Activated T-cell treated with anti-CD3 and anti-CD28 coated beads, Interleukin-2, amount 50 U/mL, for 4 hours (primary cell): ENCODE measurements at regions not wholly inside any gene's neighbourhood (a gene's known extent, or its start where the extent isn't known, plus 50 kb on each side); places are given as distances from the start of the nearest gene placed in this dataset.
"Not testable (repeated sequence)": the region's sequence is repeated elsewhere in the genome, so short reads cannot be mapped to it uniquely, and the experiment has no call there.

Experiments used
- ATAC-seq, 2 donors: fragments of 200-7000 bp; cut with Tn5 transposase; one replicate each; pipeline ENCODE4 v1.10.0; 2021
- DNase-seq: peaks from one replicate; pipeline ENCODE4 v3.0.0-alpha.2; 2020
- H3K27me3 Mint-ChIP-seq: one replicate; pipeline ENCODE4 v1.8.0; 2021; ENCODE audit warnings: low read depth, mixed read lengths
- H3K36me3 Mint-ChIP-seq: one replicate; pipeline ENCODE4 v1.8.0; 2022; ENCODE audit warnings: mixed read lengths; ENCODE audit not compliant: insufficient read depth
- H3K4me1 Mint-ChIP-seq: one replicate; pipeline ENCODE4 v1.8.0; 2021; ENCODE audit warnings: low read depth, mixed read lengths
- H3K4me3 Mint-ChIP-seq: one replicate; pipeline ENCODE4 v1.8.0; 2021; ENCODE audit warnings: mild to moderate bottlenecking, moderate library complexity, mixed read lengths
- H3K9me3 Mint-ChIP-seq: one replicate; pipeline ENCODE4 v1.8.0; 2021; ENCODE audit warnings: mixed read lengths

DNA sequence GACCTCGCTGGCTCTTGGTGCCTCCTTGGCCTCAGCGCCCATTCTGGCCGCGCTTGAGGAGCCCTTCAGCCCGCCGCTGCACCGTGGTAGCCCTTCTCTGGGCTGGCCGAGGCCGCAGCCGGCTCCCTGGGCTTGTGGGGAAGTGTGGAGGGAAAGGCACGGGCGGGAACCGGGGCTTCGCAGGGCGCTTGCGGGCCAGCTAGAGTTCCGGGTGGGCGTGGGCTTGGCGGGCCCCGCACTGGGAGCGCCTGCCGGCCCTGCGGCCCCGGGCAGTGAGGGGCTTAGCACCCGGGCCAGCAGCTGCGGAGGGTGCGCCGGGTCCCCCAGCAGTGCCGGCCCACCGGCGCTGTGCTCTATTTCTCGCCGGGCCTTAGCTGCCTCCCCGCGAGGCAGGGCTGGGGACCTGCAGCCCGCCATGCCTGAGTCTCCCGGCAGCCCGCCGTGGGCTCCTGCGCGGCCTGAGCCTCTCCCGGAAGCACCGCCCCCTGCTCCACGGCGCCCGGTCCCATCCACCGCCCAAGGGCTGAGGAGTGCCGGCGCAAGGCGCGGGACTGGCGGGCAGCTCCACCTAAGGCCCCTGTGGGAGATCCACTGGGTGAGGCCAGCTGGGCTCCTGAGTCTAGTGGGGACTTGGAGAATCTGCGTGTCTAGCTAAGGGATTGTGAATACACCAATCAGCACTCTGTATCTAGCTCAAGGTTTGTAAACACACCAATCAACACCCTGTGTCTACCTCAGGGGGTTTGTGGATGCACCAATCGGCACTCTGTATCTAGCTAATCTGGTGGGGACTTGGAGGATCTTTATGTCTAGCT is 141.1 kb downstream of the SLCO4C1 start:
- not testable (repeated sequence) for H3K27me3 Mint-ChIP-seq, H3K9me3 Mint-ChIP-seq, DNase-seq, ATAC-seq, H3K4me1 Mint-ChIP-seq, H3K4me3 Mint-ChIP-seq, H3K36me3 Mint-ChIP-seq

DNA sequence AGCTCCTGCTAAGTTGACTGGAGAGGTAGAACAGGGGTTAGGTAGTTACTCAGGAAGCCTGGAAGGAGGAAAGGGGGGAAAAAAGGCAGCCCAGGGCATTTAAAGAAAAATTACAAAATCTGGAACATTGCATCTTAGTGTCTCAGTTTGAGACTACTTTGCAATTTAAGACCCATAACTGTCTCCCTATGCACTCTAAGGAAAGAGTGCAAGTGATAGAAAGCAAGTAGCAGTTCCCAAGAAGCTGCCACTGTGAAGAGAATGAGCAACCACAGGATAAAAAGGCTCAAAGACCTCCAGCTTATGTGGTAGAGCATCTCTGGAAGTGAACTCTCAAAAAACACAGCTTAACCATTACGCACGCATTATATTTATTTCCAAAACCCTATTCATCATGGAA is 141.8 kb downstream of the SLCO4C1 start:
- Mint-ChIP-seq H3K4me3 (no peak overlapping the region), H3K9me3 (peaks cover 7% of the 10 kb centered on the region), H3K27me3 (peaks cover 2% of the 10 kb centered on the region), H3K4me1 (no peaks in the 10 kb centered on the region), H3K36me3 (no peaks in the 10 kb centered on the region)
- DNase-seq (no peak), ATAC-seq (no peak)

DNA sequence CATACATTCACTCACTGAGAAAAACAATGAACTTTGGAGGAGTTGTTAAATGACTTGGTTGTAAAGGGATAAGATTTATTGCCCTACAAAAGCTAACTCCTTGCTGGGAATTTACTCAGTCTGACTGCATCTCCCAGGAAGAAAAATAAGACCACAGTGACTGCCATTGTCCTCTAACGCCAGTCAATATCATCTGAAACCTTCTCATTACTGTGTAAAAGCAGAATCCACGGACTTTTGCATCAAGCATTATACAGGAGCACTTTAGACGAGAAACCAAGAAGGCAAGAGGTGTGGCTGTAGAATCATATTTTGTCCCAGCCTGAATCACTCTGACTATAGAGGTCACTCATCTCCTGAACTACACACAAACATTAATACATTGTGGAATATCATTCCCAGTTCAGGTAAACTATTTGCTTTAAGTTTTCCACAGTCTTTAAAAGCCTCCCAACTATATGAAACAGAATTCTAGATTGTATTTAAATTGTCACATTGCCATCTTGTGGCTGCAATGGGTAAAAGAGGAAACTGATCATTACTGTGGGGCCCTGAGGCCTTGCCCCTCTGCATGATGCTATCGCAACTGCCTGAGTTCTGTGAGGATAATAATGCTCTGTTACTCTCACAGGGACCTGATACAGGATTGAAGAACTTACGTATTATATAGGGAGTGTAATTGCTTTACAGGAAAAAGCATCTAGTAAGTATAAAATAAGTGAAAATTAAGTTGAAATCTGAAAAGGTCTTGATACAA is 142.9 kb downstream of the SLCO4C1 start:
- peaks cover 2% of the 10 kb centered on the region for H3K27me3 Mint-ChIP-seq
- H3K4me3 Mint-ChIP-seq: no peak overlapping the region

DNA sequence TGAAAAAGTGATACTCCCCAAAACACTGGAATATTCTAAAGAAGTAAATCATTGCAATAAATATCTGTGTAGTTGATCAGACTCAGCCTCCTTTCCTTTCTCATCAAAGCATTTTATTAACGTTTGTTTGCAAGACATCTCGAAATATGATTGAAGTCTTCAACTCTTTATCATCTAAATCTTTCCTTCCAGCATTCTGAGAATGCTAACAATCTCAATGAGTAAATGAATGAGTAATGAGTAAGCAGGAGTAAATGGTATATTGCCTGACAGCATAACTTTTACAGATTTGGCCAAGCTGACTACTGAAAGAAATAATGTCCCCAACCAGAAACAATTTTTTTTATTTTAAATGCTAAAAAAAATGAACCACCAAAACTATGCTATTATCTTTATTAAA is 157.1 kb downstream of the SLCO4C1 start:
- no peak for DNase-seq
- no peak for ATAC-seq
- Mint-ChIP-seq H3K4me3 (no peak overlapping the region), H3K4me1 (no peaks in the 10 kb centered on the region), H3K36me3 (no peaks in the 10 kb centered on the region), H3K9me3 (no peaks in the 10 kb centered on the region), H3K27me3 (no peaks in the 10 kb centered on the region)

More for the DNA sequence above, 142.9 kb downstream of the SLCO4C1 start:
- DNase-seq: no peak
- Mint-ChIP-seq H3K36me3 (no peaks in the 10 kb centered on the region), H3K9me3 (no peaks in the 10 kb centered on the region), H3K4me1 (no peaks in the 10 kb centered on the region)
- no peak for ATAC-seq

DNA sequence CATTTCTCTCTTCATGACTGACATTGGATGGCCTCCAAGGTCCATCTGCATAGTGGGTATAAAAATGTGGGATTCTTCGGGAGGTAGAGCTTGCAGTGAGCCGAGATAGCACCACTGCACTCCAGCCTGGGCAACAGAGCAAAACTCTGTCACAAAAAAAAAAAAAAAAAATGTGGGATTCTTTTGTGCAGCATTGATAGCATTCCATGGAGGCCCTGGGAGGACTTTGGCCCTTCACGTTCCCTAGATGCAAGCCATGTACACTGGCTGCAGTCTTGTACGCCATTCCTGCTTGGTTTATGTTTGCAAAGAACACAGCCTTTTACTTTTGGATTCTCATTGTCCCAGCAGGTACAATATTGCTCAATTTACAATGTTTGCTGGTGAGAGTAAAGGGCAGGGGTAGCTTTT is 157.8 kb downstream of the SLCO4C1 start:
- H3K4me1 Mint-ChIP-seq: no peaks in the 10 kb centered on the region
- H3K36me3 Mint-ChIP-seq: no peaks in the 10 kb centered on the region
- H3K9me3 Mint-ChIP-seq: no peaks in the 10 kb centered on the region
- ATAC-seq (no peak), DNase-seq (no peak)
- H3K27me3 Mint-ChIP-seq: no peaks in the 10 kb centered on the region
- H3K4me3 Mint-ChIP-seq: no peak overlapping the region

DNA sequence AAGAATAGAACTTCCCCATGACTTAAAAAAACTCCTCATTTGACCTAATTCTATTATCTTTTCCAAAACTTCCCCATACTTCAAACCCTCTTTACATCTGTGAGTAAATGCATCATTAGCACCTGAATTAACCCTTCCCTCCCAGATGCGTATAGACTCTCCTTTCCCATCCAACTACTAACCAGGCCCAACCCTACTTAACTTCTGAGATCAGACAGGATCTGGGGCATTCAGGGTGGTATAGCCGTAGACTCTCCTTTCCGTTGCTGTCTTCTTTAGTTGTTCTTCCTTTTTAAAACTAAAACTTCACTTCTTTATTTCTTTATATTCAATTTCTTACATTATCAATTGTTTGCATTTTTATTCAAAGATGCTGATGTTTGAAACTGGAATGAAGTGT is 165.2 kb downstream of the SLCO4C1 start:
- no peak for DNase-seq
- no peaks in the 10 kb centered on the region for H3K9me3 Mint-ChIP-seq
- H3K36me3 Mint-ChIP-seq: no peaks in the 10 kb centered on the region
- no peak for ATAC-seq
- H3K27me3 Mint-ChIP-seq: no peaks in the 10 kb centered on the region
- no peaks in the 10 kb centered on the region for H3K4me1 Mint-ChIP-seq
- H3K4me3 Mint-ChIP-seq: no peak overlapping the region

DNA sequence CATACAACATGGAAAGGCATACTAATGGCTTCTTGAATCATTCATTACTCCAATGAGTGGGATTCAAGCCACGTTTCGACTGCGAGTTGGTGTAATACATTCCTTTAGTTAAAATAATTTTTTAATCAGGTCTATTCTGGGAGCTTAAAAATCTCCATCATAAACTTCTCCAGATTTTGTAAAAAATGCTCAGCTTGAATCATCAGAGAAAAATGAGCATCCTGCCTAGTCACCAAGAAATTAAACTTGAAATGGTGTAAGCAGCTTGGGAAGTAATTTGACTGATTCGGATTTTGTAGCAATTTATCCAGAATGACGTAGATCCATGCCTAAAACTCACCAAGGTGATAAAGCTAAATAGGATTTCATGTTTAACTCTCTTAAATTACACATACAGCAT is 165.7 kb downstream of the SLCO4C1 start:
- ATAC-seq (no peak), DNase-seq (no peak)
- H3K36me3 Mint-ChIP-seq: no peaks in the 10 kb centered on the region
- no peaks in the 10 kb centered on the region for H3K4me1 Mint-ChIP-seq
- H3K4me3 Mint-ChIP-seq: no peak overlapping the region
- H3K27me3 Mint-ChIP-seq: no peaks in the 10 kb centered on the region
- H3K9me3 Mint-ChIP-seq: no peaks in the 10 kb centered on the region

DNA sequence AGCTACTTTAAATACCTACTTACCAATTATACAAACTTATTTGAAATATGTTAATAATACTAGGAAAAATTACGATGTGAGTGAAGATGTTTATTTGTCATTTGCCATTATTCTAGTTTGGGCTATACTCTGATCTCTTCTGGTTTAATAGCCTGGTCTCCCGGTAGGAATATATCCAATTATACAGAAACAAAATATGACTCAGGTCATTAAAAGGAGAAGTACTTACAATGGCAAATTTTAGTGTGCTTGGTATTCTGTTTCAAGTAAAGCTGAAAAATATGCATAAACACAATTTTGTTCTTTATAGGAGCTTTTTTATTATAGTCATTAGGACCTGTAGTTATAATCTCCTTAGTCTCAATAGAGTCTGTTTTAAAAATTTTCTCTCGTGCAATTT is 176.8 kb downstream of the SLCO4C1 start:
- ATAC-seq (no peak), DNase-seq (no peak)
- no peaks in the 10 kb centered on the region for H3K9me3 Mint-ChIP-seq
- H3K4me3 Mint-ChIP-seq: no peak overlapping the region
- H3K36me3 Mint-ChIP-seq: no peaks in the 10 kb centered on the region
- no peaks in the 10 kb centered on the region for H3K27me3 Mint-ChIP-seq
- H3K4me1 Mint-ChIP-seq: no peaks in the 10 kb centered on the region

DNA sequence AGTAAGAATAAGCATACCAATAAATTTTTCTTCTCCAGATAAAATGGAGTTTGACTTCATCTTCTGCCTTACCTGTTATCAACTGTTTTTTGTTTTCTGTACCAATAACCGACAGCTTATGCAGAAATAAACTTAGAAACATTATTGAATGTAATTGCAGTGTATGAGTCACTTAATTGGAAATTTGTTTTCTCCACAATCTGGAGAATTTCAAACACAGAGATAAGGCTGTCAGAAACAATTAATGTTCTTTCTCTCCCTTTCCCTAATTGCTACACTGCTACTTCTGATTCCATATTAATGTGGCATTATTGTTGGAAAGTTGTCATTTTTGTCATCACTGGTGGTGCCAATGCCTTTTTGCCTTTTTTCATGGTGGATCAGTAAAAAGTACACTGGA is 180.3 kb downstream of the SLCO4C1 start:
- H3K9me3 Mint-ChIP-seq: no peaks in the 10 kb centered on the region

DNA sequence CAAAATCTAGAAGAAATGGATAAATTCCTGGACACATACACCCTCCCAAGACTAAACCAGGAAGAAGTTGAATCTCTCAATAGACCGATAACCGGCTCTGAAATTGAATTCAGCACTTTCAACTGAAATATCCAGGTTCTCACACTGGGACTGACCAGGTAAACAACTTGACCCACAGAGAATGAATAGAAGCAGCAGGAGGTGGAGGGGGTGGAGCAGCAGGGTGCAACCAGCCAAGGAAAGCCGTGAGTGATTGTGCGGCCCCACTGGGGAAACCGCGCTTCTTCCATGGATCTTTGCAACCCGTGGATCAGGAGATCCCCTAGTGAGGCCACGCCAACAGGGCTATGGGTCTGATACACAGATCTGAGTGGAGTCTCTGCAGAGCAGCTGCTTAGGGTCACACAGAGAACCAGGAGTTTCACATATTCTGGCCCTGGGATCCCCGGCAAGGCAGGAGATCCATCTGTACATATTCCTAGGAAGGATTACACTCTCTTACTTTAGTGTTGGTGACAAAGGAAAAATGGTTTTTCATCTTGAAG is 181.5 kb downstream of the SLCO4C1 start:
- no peaks in the 10 kb centered on the region for H3K4me1 Mint-ChIP-seq

More for the DNA sequence above, 180.3 kb downstream of the SLCO4C1 start:
- no peaks in the 10 kb centered on the region for H3K36me3 Mint-ChIP-seq
- no peaks in the 10 kb centered on the region for H3K27me3 Mint-ChIP-seq
- DNase-seq (no peak), ATAC-seq (no peak)
- no peak overlapping the region for H3K4me3 Mint-ChIP-seq
- H3K4me1 Mint-ChIP-seq: no peaks in the 10 kb centered on the region

DNA sequence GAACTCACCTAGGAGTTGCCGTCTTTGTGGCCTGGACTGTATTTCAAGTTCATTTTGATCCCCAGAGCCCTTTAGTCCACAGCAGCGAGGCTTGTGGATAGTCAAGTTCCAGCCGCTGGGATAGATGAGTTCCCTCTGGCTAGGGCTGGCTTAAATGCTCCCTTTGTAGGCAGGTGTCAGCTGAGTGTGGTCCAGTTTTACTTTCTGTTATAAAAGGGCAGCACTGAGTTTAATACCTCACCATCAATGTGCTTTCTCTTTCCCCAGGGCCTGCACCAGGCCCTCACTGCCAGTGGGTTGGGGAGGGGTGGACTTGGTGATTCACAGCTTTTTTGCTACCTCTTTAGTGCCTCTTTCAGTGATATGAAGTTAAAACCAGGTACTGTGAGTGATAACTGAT is 188.2 kb downstream of the SLCO4C1 start:
- DNase-seq: no peak
- Mint-ChIP-seq H3K36me3 (no peaks in the 10 kb centered on the region), H3K4me3 (no peak overlapping the region), H3K27me3 (no peaks in the 10 kb centered on the region), H3K4me1 (no peaks in the 10 kb centered on the region), H3K9me3 (no peaks in the 10 kb centered on the region)
- no peak for ATAC-seq

More for the DNA sequence above, 181.5 kb downstream of the SLCO4C1 start:
- Mint-ChIP-seq H3K36me3 (no peaks in the 10 kb centered on the region), H3K9me3 (no peaks in the 10 kb centered on the region), H3K27me3 (no peaks in the 10 kb centered on the region), H3K4me3 (no peak overlapping the region)
- no peak for DNase-seq
- no peak for ATAC-seq

DNA sequence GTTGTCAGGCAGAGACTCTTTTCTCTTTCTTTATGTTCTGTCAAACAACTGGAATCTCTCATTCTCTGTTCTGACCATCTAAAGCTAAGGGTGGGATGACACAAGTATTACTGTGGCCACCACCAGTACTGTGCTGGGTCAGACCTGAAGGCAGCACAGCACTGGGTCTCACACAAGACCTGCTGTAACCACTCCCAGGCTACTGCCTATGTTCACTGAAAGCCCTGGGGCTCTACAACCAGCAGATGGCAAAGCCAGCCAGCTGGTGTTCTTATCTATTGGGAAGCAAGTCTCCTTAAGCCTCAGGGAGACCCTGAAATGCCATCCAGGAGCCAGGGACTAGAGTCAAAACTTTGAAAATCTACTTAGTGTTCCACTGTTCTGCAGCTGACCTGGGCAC is 189.5 kb downstream of the SLCO4C1 start:
- Mint-ChIP-seq H3K27me3 (no peaks in the 10 kb centered on the region), H3K4me3 (no peak overlapping the region), H3K9me3 (no peaks in the 10 kb centered on the region), H3K4me1 (no peaks in the 10 kb centered on the region), H3K36me3 (no peaks in the 10 kb centered on the region)
- ATAC-seq (no peak), DNase-seq (no peak)

DNA sequence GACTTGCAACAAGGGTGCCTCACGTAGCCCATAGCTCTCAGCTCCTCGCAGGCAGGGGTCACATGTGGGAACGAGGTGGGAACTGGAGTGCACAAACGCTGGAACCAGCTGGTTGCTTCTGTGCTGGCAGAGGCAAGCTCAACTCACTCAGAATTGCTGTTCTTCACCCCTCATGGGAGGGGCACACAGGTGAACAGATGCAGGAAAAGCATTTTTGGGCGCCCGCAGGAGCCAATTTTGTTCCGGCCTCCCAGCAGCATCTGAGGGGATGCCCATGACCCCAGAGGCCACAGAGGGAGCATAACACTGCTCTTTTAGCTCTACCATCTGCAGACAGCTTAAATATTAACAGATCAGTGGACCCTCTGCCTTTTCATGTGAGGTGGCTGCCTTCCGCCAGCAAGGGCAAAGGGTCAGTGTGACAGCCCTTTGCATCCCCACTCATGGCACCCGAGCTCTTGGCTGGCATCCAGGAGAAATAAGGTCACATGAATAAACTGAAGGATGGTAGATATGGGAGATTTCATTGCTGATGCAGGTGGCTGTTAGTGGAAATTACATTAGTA is 196.2 kb downstream of the SLCO4C1 start:
- no peak overlapping the region for H3K4me3 Mint-ChIP-seq
- H3K36me3 Mint-ChIP-seq: no peaks in the 10 kb centered on the region
- ATAC-seq: no peak
- H3K27me3 Mint-ChIP-seq: no peaks in the 10 kb centered on the region
- no peak for DNase-seq
- peaks cover 5% of the 10 kb centered on the region for H3K9me3 Mint-ChIP-seq
- H3K4me1 Mint-ChIP-seq: no peaks in the 10 kb centered on the region

DNA sequence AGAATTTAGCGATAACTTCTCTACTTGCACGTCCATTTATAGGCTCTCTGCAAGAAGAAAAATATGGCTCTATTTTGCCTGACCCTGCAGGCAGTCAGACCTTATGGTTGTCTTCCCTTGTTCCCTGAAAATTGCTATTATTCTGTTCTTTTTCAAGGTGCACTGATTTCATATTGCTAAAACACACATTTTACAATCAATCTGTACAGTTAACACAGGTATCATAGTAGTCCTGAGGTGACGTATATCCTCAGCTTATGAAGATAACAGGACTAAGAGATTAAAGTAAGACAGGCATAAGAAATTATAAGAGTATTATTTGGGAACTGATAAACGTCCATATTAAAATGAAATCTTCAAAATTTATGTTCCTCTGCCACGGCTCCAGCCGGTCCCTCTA is 197.0 kb downstream of the SLCO4C1 start:
- DNase-seq, ATAC-seq, H3K36me3 Mint-ChIP-seq, H3K27me3 Mint-ChIP-seq, H3K4me1 Mint-ChIP-seq, H3K4me3 Mint-ChIP-seq, H3K9me3 Mint-ChIP-seq: not testable (repeated sequence)
